ENCODE measurements at regions not wholly inside any gene's neighbourhood (a gene's known extent, or its start where the extent isn't known, plus 50 kb on each side); places are given as distances from the start of the nearest gene placed in this dataset.
A peak's percentile ranks its signal among the peaks of the same experiment; 100 is the strongest.
"Not testable (repeated sequence)": the region's sequence is repeated elsewhere in the genome, so short reads cannot be mapped to it uniquely, and the experiment has no call there.

- no peak for DNase-seq (ENCODE audit: low spot score)
Observed at GRCh38 chr11:34830648-34831047, 85.5 kb downstream of the APIP start.

GRCh38 chr11:34830035-34830434, 86.1 kb downstream of the APIP start:
- peak; percentile 28 for DNase-seq (ENCODE audit: low spot score)

- DNase-seq (ENCODE audit: low spot score) = no peak
Observed at GRCh38 chr11:34827228-34827627, 89.0 kb downstream of the APIP start.

- no peak for DNase-seq (ENCODE audit: low spot score)
Observed at GRCh38 chr11:34826384-34826726, 89.8 kb downstream of the APIP start.

GRCh38 chr11:34825670-34826383, 90.4 kb downstream of the APIP start:
- DNase-seq (ENCODE audit: low spot score) = peak; percentile 96

- no peak for DNase-seq (ENCODE audit: low spot score)
Observed at GRCh38 chr11:34825315-34825669, 90.9 kb downstream of the APIP start.

GRCh38 chr11:34824425-34824824, 91.8 kb downstream of the APIP start:
- no peak for DNase-seq (ENCODE audit: low spot score)

- no peak for DNase-seq (ENCODE audit: low spot score)
Observed at GRCh38 chr11:34823639-34824038, 92.5 kb downstream of the APIP start.

GRCh38 chr11:34823197-34823596, 93.0 kb downstream of the APIP start:
- no peak for DNase-seq (ENCODE audit: low spot score)

GRCh38 chr11:34819740-34820482, 96.3 kb downstream of the APIP start:
- DNase-seq (ENCODE audit: low spot score) = no peak

GRCh38 chr11:34817812-34818211, 98.4 kb downstream of the APIP start:
- DNase-seq (ENCODE audit: low spot score) = not testable (repeated sequence)

- DNase-seq (ENCODE audit: low spot score) = no peak
Observed at GRCh38 chr11:34816698-34817213, 99.4 kb downstream of the APIP start.

GRCh38 chr11:34812905-34813576, 103.1 kb downstream of the APIP start:
- DNase-seq (ENCODE audit: low spot score) = no peak

GRCh38 chr11:34811858-34812257, 104.3 kb downstream of the APIP start:
- DNase-seq (ENCODE audit: low spot score) = no peak

GRCh38 chr11:34810107-34810562, 106.0 kb downstream of the APIP start:
- no peak for DNase-seq (ENCODE audit: low spot score)

- DNase-seq (ENCODE audit: low spot score) = no peak
Observed at GRCh38 chr11:34809191-34810106, 106.7 kb downstream of the APIP start.

GRCh38 chr11:34806875-34807274, 109.3 kb downstream of the APIP start:
- DNase-seq (ENCODE audit: low spot score) = no peak

- no peak for DNase-seq (ENCODE audit: low spot score)
Observed at GRCh38 chr11:34805937-34806336, 110.2 kb downstream of the APIP start.

- DNase-seq (ENCODE audit: low spot score) = no peak
Observed at GRCh38 chr11:34799848-34800247, 116.3 kb downstream of the APIP start.

GRCh38 chr11:34798985-34799384, 117.2 kb downstream of the APIP start:
- DNase-seq (ENCODE audit: low spot score) = no peak

- not testable (repeated sequence) for DNase-seq (ENCODE audit: low spot score)
Observed at GRCh38 chr11:34797497-34797896, 118.7 kb downstream of the APIP start.

GRCh38 chr11:34795641-34796040, 120.5 kb downstream of the APIP start:
- no peak for DNase-seq (ENCODE audit: low spot score)
